ENCODE measurements at regions not wholly inside any gene's neighbourhood (a gene's known extent, or its start where the extent isn't known, plus 50 kb on each side); places are given as distances from the start of the nearest gene placed in this dataset.

GRCh38 chr17:77637818-77638575, 320.5 kb upstream of the TNRC6C start:
- DNase-seq, result no peak

- DNase-seq, result no peak
These were observed 318.3 kb upstream of the TNRC6C start for GRCh38 chr17:77640252-77640651.

GRCh38 chr17:77640916-77641605, 317.4 kb upstream of the TNRC6C start:
- no peak for DNase-seq

GRCh38 chr17:77641718-77642117, 316.8 kb upstream of the TNRC6C start:
- no peak for DNase-seq

- no peak for DNase-seq
These were observed 314.1 kb upstream of the TNRC6C start for GRCh38 chr17:77644181-77645071.

- no peak for DNase-seq
These were observed 313.1 kb upstream of the TNRC6C start for GRCh38 chr17:77645072-77646045.

GRCh38 chr17:77646046-77646430, 312.5 kb upstream of the TNRC6C start:
- DNase-seq, result no peak

- no peak for DNase-seq
These were observed 311.0 kb upstream of the TNRC6C start for GRCh38 chr17:77647531-77647930.

GRCh38 chr17:77649717-77650211, 308.7 kb upstream of the TNRC6C start:
- no peak for DNase-seq

- DNase-seq, result no peak
These were observed 306.5 kb upstream of the TNRC6C start for GRCh38 chr17:77651988-77652387.

- DNase-seq, result no peak
These were observed 304.2 kb upstream of the TNRC6C start for GRCh38 chr17:77654296-77654695.

GRCh38 chr17:77654850-77655249, 303.7 kb upstream of the TNRC6C start:
- DNase-seq, result no peak

- DNase-seq, result no peak
These were observed 302.4 kb upstream of the TNRC6C start for GRCh38 chr17:77656054-77656453.

GRCh38 chr17:77657839-77658238, 300.7 kb upstream of the TNRC6C start:
- no peak for DNase-seq

GRCh38 chr17:77660524-77660923, 298.0 kb upstream of the TNRC6C start:
- DNase-seq, result no peak

GRCh38 chr17:77662833-77663232, 295.7 kb upstream of the TNRC6C start:
- no peak for DNase-seq

- DNase-seq, result no peak
These were observed 294.3 kb upstream of the TNRC6C start for GRCh38 chr17:77664097-77664729.

GRCh38 chr17:77665833-77666232, 292.7 kb upstream of the TNRC6C start:
- no peak for DNase-seq

- DNase-seq, result no peak
These were observed 292.0 kb upstream of the TNRC6C start for GRCh38 chr17:77666462-77666861.

GRCh38 chr17:77666881-77667395, 291.6 kb upstream of the TNRC6C start:
- DNase-seq, result peak; percentile 56

GRCh38 chr17:77667478-77667877, 291.0 kb upstream of the TNRC6C start:
- DNase-seq, result no peak
